ENCODE measurements at regions not wholly inside any gene's neighbourhood (a gene's known extent, or its start where the extent isn't known, plus 50 kb on each side); places are given as distances from the start of the nearest gene placed in this dataset.

- no peak for TF ChIP-seq Cebpa-rat (IDR thresholded peaks at IDR 0.05)
- H4K20me1 ChIP-seq = no peaks in the 10 kb centered on the region
- no peak overlapping the region for H3K4me3 ChIP-seq
- 0 out of 22 replicates have a peak, but pooled peaks cover 0 to 5% (median 0%) of the 10 kb centered on the region in 11 experiments for H3K27me3 ChIP-seq
- H3K9ac ChIP-seq = no peak overlapping the region
- peaks cover 23 to 61% (median 40%) of the 10 kb centered on the region in 10 experiments for H3K4me1 ChIP-seq
- no peak overlapping the region for H3K4me2 ChIP-seq
- H3K36me3 ChIP-seq = no peaks in the 10 kb centered on the region
- no peak overlapping the region for H3K27ac ChIP-seq
- H3K9me3 ChIP-seq (replicated peaks in 1 of 11) = no peaks in the 10 kb centered on the region
These were observed 70.0 kb downstream of the CXCL12 start for GRCh38 chr10:44314802-44315460.

GRCh38 chr10:44313761-44314165, 71.1 kb downstream of the CXCL12 start:
- Histone ChIP-seq H4K20me1 (no peaks in the 10 kb centered on the region), H3K27ac (no peak overlapping the region), H3K9me3 (replicated peaks in 1 of 11) (no peaks in the 10 kb centered on the region), H3K4me3 (no peak overlapping the region), H3K4me1 (peaks cover 23 to 61% (median 40%) of the 10 kb centered on the region in 10 experiments), H3K9ac (no peak overlapping the region), H3K36me3 (no peaks in the 10 kb centered on the region), H3K4me2 (no peak overlapping the region), H3K27me3 (0 out of 22 replicates have a peak, but pooled peaks cover 0 to 5% (median 0%) of the 10 kb centered on the region in 11 experiments)
- TF ChIP-seq Cebpa-rat (IDR thresholded peaks at IDR 0.05) = no peak

GRCh38 chr10:44312401-44312800, 72.5 kb downstream of the CXCL12 start:
- Histone ChIP-seq H3K4me1 (peaks cover 23 to 58% (median 38%) of the 10 kb centered on the region in 10 experiments), H3K36me3 (no peaks in the 10 kb centered on the region)

GRCh38 chr10:44311563-44312051, 73.3 kb downstream of the CXCL12 start:
- Histone ChIP-seq H3K36me3 (no peaks in the 10 kb centered on the region), H3K9me3 (replicated peaks in 1 of 11) (no peaks in the 10 kb centered on the region), H3K4me2 (peak overlapping the region; percentile 84 to 97 (median 94)), H3K9ac (no peak overlapping the region; a peak in 1 of 22 replicates), H3K4me1 (peaks cover 23 to 50% (median 30%) of the 10 kb centered on the region in 10 experiments), H3K27ac (no peak overlapping the region), H4K20me1 (no peaks in the 10 kb centered on the region), H3K4me3 (peak overlapping the region in 1 of 10 experiments; percentile 60; a peak in 1 of 20 replicates), H3K27me3 (0 out of 22 replicates have a peak, but pooled peaks cover 0 to 5% (median 0%) of the 10 kb centered on the region in 11 experiments)
- TF ChIP-seq Cebpa-rat (IDR thresholded peaks at IDR 0.05) = no peak

More at GRCh38 chr10:44312401-44312800, 72.5 kb downstream of the CXCL12 start:
- no peaks in the 10 kb centered on the region for H4K20me1 ChIP-seq
- no peak overlapping the region for H3K9ac ChIP-seq
- no peaks in the 10 kb centered on the region for H3K9me3 ChIP-seq (replicated peaks in 1 of 11)
- H3K4me2 ChIP-seq = peak overlapping the region in 10 of 11 experiments; percentile 35 to 94 (median 74); a peak in 20 of 22 replicates
- no peak overlapping the region for H3K27ac ChIP-seq
- H3K4me3 ChIP-seq = no peak overlapping the region
- TF ChIP-seq Cebpa-rat (IDR thresholded peaks at IDR 0.05) = no peak
- H3K27me3 ChIP-seq = 0 out of 22 replicates have a peak, but pooled peaks cover 0 to 5% (median 0%) of the 10 kb centered on the region in 11 experiments

GRCh38 chr10:44310762-44311562, 73.9 kb downstream of the CXCL12 start:
- no peaks in the 10 kb centered on the region for H3K36me3 ChIP-seq
- H3K4me3 ChIP-seq = peak overlapping the region; percentile 48 to 70 (median 57)
- H4K20me1 ChIP-seq = no peaks in the 10 kb centered on the region
- TF ChIP-seq Cebpa-rat (IDR thresholded peaks at IDR 0.05) = no peak
- H3K4me2 ChIP-seq = peak overlapping the region; percentile 84 to 97 (median 94)
- H3K27ac ChIP-seq = peak overlapping the region in 9 of 11 experiments; percentile 11 to 60 (median 49); a peak in 15 of 22 replicates
- peaks cover 23 to 48% (median 30%) of the 10 kb centered on the region in 10 experiments for H3K4me1 ChIP-seq
- H3K9me3 ChIP-seq (replicated peaks in 1 of 11) = no peaks in the 10 kb centered on the region
- 0 out of 22 replicates have a peak, but pooled peaks cover 0 to 5% (median 0%) of the 10 kb centered on the region in 11 experiments for H3K27me3 ChIP-seq
- peak overlapping the region; percentile 53 to 74 (median 69); a peak in 20 of 22 replicates for H3K9ac ChIP-seq

GRCh38 chr10:44309939-44310761, 74.7 kb downstream of the CXCL12 start:
- peak overlapping the region; percentile 84 to 97 (median 94) for H3K4me2 ChIP-seq

GRCh38 chr10:44309361-44309760, 75.5 kb downstream of the CXCL12 start:
- H3K9ac ChIP-seq = no peak overlapping the region
- no peaks in the 10 kb centered on the region for H4K20me1 ChIP-seq
- H3K36me3 ChIP-seq = no peaks in the 10 kb centered on the region
- 0 out of 22 replicates have a peak, but pooled peaks cover 0 to 5% (median 0%) of the 10 kb centered on the region in 11 experiments for H3K27me3 ChIP-seq
- no peak overlapping the region for H3K27ac ChIP-seq
- H3K4me2 ChIP-seq = no peak overlapping the region
- TF ChIP-seq Cebpa-rat (IDR thresholded peaks at IDR 0.05) = no peak
- peaks cover 23 to 44% (median 28%) of the 10 kb centered on the region in 10 experiments for H3K4me1 ChIP-seq
- peaks cover 0 to 3% (median under 1%) of the 10 kb centered on the region in 11 experiments; a peak in 5 of 22 replicates for H3K9me3 ChIP-seq (replicated peaks in 1 of 11)
- no peak overlapping the region for H3K4me3 ChIP-seq

More at GRCh38 chr10:44309939-44310761, 74.7 kb downstream of the CXCL12 start:
- H3K9me3 ChIP-seq (replicated peaks in 1 of 11) = no peaks in the 10 kb centered on the region
- no peaks in the 10 kb centered on the region for H4K20me1 ChIP-seq
- peak overlapping the region in 8 of 11 experiments; percentile 11 to 60 (median 46); a peak in 9 of 22 replicates for H3K27ac ChIP-seq
- H3K27me3 ChIP-seq = 0 out of 22 replicates have a peak, but pooled peaks cover 0 to 5% (median 0%) of the 10 kb centered on the region in 11 experiments
- H3K36me3 ChIP-seq = no peaks in the 10 kb centered on the region
- peaks cover 23 to 44% (median 28%) of the 10 kb centered on the region in 10 experiments for H3K4me1 ChIP-seq
- peak overlapping the region; percentile 53 to 74 (median 69); a peak in 17 of 22 replicates for H3K9ac ChIP-seq
- H3K4me3 ChIP-seq = peak overlapping the region; percentile 48 to 70 (median 57)
- TF ChIP-seq Cebpa-rat (IDR thresholded peaks at IDR 0.05) = no peak

GRCh38 chr10:44308935-44309334, 76.0 kb downstream of the CXCL12 start:
- Histone ChIP-seq H3K4me3 (no peak overlapping the region), H3K4me1 (peaks cover 23 to 43% (median 28%) of the 10 kb centered on the region in 10 experiments), H4K20me1 (no peaks in the 10 kb centered on the region), H3K27ac (no peak overlapping the region), H3K9ac (no peak overlapping the region), H3K9me3 (replicated peaks in 1 of 11) (peaks cover 3 to 8% (median 5%) of the 10 kb centered on the region in 11 experiments; a peak in 17 of 22 replicates), H3K36me3 (no peaks in the 10 kb centered on the region), H3K27me3 (0 out of 22 replicates have a peak, but pooled peaks cover 0 to 5% (median 0%) of the 10 kb centered on the region in 11 experiments), H3K4me2 (no peak overlapping the region)
- TF ChIP-seq Cebpa-rat (IDR thresholded peaks at IDR 0.05) = no peak

All from BLaER1 treated with 17β-estradiol and CSF1 and Interleukin-3, amounts not matched to agents 10 nM and 100 nM (cell line).